ENCODE measurements at regions not wholly inside any gene's neighbourhood (a gene's known extent, or its start where the extent isn't known, plus 50 kb on each side); places are given as distances from the start of the nearest gene placed in this dataset.

DNA sequence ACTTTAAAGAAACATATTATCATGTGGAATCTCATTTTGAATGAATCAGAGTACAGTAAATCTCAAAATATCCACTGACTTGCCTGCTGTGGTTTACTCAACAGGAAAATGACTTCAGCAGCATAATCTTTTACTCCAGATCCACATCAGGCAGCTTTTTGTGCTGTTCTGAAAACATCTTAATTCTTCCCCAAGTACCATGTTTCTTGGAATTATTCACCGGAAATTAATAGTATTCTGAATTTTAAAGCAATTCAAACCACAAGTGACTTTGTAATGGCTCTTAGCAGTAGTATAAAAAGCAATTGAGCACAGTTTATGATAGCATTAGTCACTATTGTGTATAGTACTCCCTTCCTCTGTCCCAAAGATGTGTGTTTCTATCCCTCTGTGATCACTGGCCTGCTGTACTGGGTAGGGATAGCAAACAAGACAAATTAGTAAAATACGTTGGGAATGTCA, 64.2 kb upstream of the ERRFI1 start:
- Histone ChIP-seq H3K27me3 (no peaks in the 10 kb centered on the region), H3K4me1 (ENCODE audit: insufficient read depth) (peaks cover 14% of the 10 kb centered on the region), H4K20me1 (ENCODE audit: insufficient read depth, poor library complexity, severe bottlenecking) (no peaks in the 10 kb centered on the region), H3K4me2 (no peak overlapping the region), H3K4me3 (no peak overlapping the region), H3K36me3 (replicated peaks; ENCODE audit: insufficient read depth, low read depth) (no peaks in the 10 kb centered on the region), H2AFZ (no peak overlapping the region), H3K79me2 (no peaks in the 10 kb centered on the region), H3K9me2 (replicated peaks; ENCODE audit: insufficient read depth) (no peaks in the 10 kb centered on the region), H3K9me3 (ENCODE audit: low read depth) (no peaks in the 10 kb centered on the region), H3K27ac (peak overlapping the region; percentile 78)
- DNase-seq (ENCODE audit: low spot score): peak; percentile 18
- TF ChIP-seq, protein P1, sequence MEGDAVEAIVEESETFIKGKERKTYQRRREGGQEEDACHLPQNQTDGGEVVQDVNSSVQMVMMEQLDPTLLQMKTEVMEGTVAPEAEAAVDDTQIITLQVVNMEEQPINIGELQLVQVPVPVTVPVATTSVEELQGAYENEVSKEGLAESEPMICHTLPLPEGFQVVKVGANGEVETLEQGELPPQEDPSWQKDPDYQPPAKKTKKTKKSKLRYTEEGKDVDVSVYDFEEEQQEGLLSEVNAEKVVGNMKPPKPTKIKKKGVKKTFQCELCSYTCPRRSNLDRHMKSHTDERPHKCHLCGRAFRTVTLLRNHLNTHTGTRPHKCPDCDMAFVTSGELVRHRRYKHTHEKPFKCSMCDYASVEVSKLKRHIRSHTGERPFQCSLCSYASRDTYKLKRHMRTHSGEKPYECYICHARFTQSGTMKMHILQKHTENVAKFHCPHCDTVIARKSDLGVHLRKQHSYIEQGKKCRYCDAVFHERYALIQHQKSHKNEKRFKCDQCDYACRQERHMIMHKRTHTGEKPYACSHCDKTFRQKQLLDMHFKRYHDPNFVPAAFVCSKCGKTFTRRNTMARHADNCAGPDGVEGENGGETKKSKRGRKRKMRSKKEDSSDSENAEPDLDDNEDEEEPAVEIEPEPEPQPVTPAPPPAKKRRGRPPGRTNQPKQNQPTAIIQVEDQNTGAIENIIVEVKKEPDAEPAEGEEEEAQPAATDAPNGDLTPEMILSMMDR (IDR thresholded peaks at IDR 0.05; ENCODE audit: poor library complexity): no peak
- TF ChIP-seq EZH2phosphoT487 (IDR thresholded peaks at IDR 0.05; ENCODE audit: low read depth, severe bottlenecking, unreplicated experiment) (no peak), EZH2 (IDR thresholded peaks at IDR 0.05; ENCODE audit: borderline replicate concordance) (no peak)
- 57% methylated on average over 2 of the region's 2 CpGs for WGBS (ENCODE audit: low lambda C conversion rate, missing lambda C conversion rate)

DNA sequence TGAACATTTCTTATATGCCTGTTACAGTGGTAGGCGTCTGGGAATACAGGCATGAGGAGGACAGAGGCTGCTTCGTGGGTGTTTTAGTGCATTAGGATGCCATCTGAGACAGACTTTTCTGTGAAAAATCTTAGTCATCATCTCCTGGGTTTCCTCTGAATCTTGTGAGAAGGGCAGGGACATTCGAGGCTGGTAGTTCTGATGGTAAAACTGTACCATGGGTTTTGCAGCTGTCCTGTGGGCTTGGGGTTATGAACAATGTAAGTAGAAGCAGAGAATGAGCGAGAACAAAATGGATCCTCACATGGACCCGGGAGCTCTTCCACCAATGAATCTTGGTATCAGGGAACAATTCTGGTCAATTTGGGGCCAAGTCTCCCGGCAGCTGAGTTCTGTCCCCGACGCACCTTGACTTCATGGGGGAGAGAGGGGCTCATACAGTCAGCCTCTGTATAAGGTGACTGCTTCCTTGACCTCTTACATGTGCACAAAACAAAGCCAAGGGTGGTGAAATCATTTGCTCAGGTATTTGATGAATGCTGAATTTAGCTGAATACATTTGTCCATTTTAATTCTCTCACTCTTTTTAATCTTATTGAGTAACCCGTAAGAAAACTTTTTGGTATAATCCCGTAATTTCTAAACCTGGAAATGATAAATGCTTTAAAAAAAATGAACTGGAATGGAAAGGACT, 63.6 kb upstream of the ERRFI1 start:
- no peaks in the 10 kb centered on the region for H3K79me2 ChIP-seq
- DNase-seq (ENCODE audit: low spot score): peak; percentile 9
- TF ChIP-seq EZH2 (IDR thresholded peaks at IDR 0.05; ENCODE audit: borderline replicate concordance) (no peak), EZH2phosphoT487 (IDR thresholded peaks at IDR 0.05; ENCODE audit: low read depth, severe bottlenecking, unreplicated experiment) (no peak)
- TF ChIP-seq, protein P1 (IDR thresholded peaks at IDR 0.05; ENCODE audit: poor library complexity): no peak
- no peaks in the 10 kb centered on the region for H3K27me3 ChIP-seq
- no peaks in the 10 kb centered on the region for H3K9me2 ChIP-seq (replicated peaks; ENCODE audit: insufficient read depth)
- no peaks in the 10 kb centered on the region for H4K20me1 ChIP-seq (ENCODE audit: insufficient read depth, poor library complexity, severe bottlenecking)
- no peaks in the 10 kb centered on the region for H3K36me3 ChIP-seq (replicated peaks; ENCODE audit: insufficient read depth, low read depth)
- H3K27ac ChIP-seq: peak overlapping the region; percentile 78
- H3K4me3 ChIP-seq: no peak overlapping the region
- no peak overlapping the region for H3K4me2 ChIP-seq
- no peak overlapping the region for H2AFZ ChIP-seq
- no peaks in the 10 kb centered on the region for H3K9me3 ChIP-seq (ENCODE audit: low read depth)
- WGBS (ENCODE audit: low lambda C conversion rate, missing lambda C conversion rate): 81% methylated on average over 10 of the region's 10 CpGs
- peaks cover 9% of the 10 kb centered on the region for H3K4me1 ChIP-seq (ENCODE audit: insufficient read depth)

DNA sequence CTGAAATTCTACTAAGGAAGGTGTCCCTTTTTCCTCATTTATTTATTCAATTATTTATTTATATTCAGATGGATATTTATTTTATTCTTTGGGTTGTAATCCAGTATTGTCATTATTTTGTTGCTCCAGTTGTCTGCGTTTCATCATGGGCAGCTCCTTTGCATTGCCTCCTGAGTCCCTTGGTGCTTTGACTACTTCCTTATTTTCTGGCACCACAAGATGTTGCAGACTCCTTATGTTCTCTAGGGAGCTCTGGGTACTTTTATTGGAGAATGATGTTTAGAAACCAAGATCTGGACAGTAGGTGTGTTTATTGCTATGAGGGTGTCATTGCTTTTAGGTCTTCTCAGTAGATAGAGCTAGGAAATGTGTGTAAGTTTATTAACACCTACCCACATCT, 59.9 kb upstream of the ERRFI1 start:
- Histone ChIP-seq H2AFZ (no peak overlapping the region), H3K36me3 (replicated peaks; ENCODE audit: insufficient read depth, low read depth) (no peaks in the 10 kb centered on the region), H3K4me1 (ENCODE audit: insufficient read depth) (peaks cover 23% of the 10 kb centered on the region), H3K79me2 (no peaks in the 10 kb centered on the region), H3K9me3 (ENCODE audit: low read depth) (no peaks in the 10 kb centered on the region), H3K4me3 (no peak overlapping the region), H3K27ac (no peak overlapping the region), H4K20me1 (ENCODE audit: insufficient read depth, poor library complexity, severe bottlenecking) (no peaks in the 10 kb centered on the region), H3K27me3 (no peaks in the 10 kb centered on the region), H3K4me2 (no peak overlapping the region), H3K9me2 (replicated peaks; ENCODE audit: insufficient read depth) (no peaks in the 10 kb centered on the region)
- TF ChIP-seq, protein P1 (IDR thresholded peaks at IDR 0.05; ENCODE audit: poor library complexity): no peak
- TF ChIP-seq EZH2 (IDR thresholded peaks at IDR 0.05; ENCODE audit: borderline replicate concordance): no peak
- no peak for TF ChIP-seq EZH2phosphoT487 (IDR thresholded peaks at IDR 0.05; ENCODE audit: low read depth, severe bottlenecking, unreplicated experiment)
- DNase-seq (ENCODE audit: low spot score): no peak
- WGBS (ENCODE audit: low lambda C conversion rate, missing lambda C conversion rate): 100% methylated on average over 1 of the region's 1 CpG

Data from hepatocyte (in vitro differentiated cells).